ENCODE measurements at regions not wholly inside any gene's neighbourhood (a gene's known extent, or its start where the extent isn't known, plus 50 kb on each side); places are given as distances from the start of the nearest gene placed in this dataset.

GRCh38 chr6:44020664-44021425, 106.4 kb downstream of the MRPL14 start:
- Histone ChIP-seq H3K4me2 (ENCODE audit: insufficient read depth, insufficient read length, low read length) (no peak overlapping the region), H3K27me3 (ENCODE audit: insufficient read depth, low read length) (no peaks in the 10 kb centered on the region), H3K18ac (ENCODE audit: insufficient read length, low read depth, low read length) (no peak overlapping the region), H4K5ac (ENCODE audit: insufficient read length, low read depth, low read length) (no peak overlapping the region), H3T11ph (ENCODE audit: low read length) (no peak overlapping the region), H3K23me2 (ENCODE audit: insufficient read length, low read depth, low read length, poor library complexity, severe bottlenecking) (no peaks in the 10 kb centered on the region), H3K79me1 (ENCODE audit: insufficient read depth, low read depth, low read length, poor library complexity, severe bottlenecking) (no peaks in the 10 kb centered on the region), H4K91ac (ENCODE audit: insufficient read length, low read depth, low read length) (no peak overlapping the region), H2BK20ac (ENCODE audit: low read depth, low read length, poor library complexity, severe bottlenecking) (no peak overlapping the region), H3K56ac (ENCODE audit: insufficient read length, low read depth, low read length) (no peak overlapping the region), H3K79me2 (ENCODE audit: insufficient read depth, low read length) (no peaks in the 10 kb centered on the region), H3K9ac (ENCODE audit: extremely low read depth, insufficient read length, low read length) (no peak overlapping the region), H3K4me1 (ENCODE audit: insufficient read depth, low read length) (peaks cover 3% of the 10 kb centered on the region; the same call in 1 of the 2 replicates), H3K9me3 (ENCODE audit: control insufficient read depth, low read depth, low read length) (no peaks in the 10 kb centered on the region), H3K27ac (ENCODE audit: insufficient read length, low read depth, low read length) (no peak overlapping the region), H3K14ac (ENCODE audit: insufficient read depth, low read length) (no peak overlapping the region), H2BK12ac (ENCODE audit: insufficient read length, low read depth, low read length) (no peak overlapping the region), H3K4ac (ENCODE audit: low read depth, low read length) (no peak overlapping the region), H2AFZ (ENCODE audit: low read length) (no peak overlapping the region), H3K23ac (ENCODE audit: insufficient read length, low read depth, low read length) (no peak overlapping the region), H2BK5ac (ENCODE audit: insufficient read length, low read length) (no peak overlapping the region), H4K20me1 (ENCODE audit: control insufficient read depth, insufficient read depth, insufficient read length) (no peaks in the 10 kb centered on the region), H2AK5ac (ENCODE audit: insufficient read length, low read length) (no peak overlapping the region), H4K8ac (replicated peaks; ENCODE audit: insufficient read length, low read depth, low read length) (no peak overlapping the region), H2BK15ac (ENCODE audit: low read depth, low read length) (no peak overlapping the region), H2BK120ac (ENCODE audit: low read depth, low read length, poor library complexity, severe bottlenecking) (no peak overlapping the region)
- no peak overlapping the region; a peak in 1 of 7 replicates for H3K27ac Mint-ChIP-seq
- no peak overlapping the region for H3K4me3 Mint-ChIP-seq
- peaks cover 4 to 7% of the 10 kb centered on the region in 2 experiments; a peak in 3 of 5 replicates for H3K9me3 Mint-ChIP-seq
- H3K36me3 Mint-ChIP-seq (ENCODE audit: insufficient read depth in 1 of 3, low read depth in 3 of 3) = peaks cover 0 to 1% (median 0%) of the 10 kb centered on the region in 3 experiments; a peak in 1 of 7 replicates
- no CpG with 5 or more reads among the region's 12 CpGs for WGBS (ENCODE audit: extremely low coverage, insufficient read length, low lambda C conversion rate)
- peaks cover 8 to 9% of the 10 kb centered on the region in 2 experiments for H3K4me1 Mint-ChIP-seq
- no peak for TF ChIP-seq CTCF (conservative IDR thresholded peaks at IDR 0.05)
- H3K27me3 Mint-ChIP-seq (ENCODE audit: low read depth) = no peaks in the 10 kb centered on the region; the same call in none of the 2 replicates
- no peak for DNase-seq
